ENCODE measurements at regions not wholly inside any gene's neighbourhood (a gene's known extent, or its start where the extent isn't known, plus 50 kb on each side); places are given as distances from the start of the nearest gene placed in this dataset.

DNA sequence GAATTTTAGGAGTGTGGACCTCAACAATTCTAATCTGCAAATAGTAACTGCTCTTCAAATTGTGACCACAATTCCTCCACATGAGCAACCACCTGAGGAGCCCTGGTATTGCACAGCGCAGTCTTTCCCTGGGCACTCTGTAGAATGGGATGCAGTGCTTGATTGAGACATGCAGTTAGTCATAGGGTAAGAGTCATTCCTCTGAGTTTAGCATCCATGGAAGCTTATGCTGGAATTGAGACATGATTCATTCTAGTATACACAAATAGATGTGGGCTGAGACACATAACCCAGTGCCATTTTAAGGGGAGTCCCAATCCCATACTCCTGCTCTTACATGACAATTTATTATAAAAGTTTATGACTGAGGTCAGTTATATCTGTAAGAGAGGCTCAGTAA is 582.3 kb upstream of the CNTNAP2 start:
- intact Hi-C loops (cut with DNase I): no loop called here
- H3K4me1 ChIP-seq: no peaks in the 10 kb centered on the region

DNA sequence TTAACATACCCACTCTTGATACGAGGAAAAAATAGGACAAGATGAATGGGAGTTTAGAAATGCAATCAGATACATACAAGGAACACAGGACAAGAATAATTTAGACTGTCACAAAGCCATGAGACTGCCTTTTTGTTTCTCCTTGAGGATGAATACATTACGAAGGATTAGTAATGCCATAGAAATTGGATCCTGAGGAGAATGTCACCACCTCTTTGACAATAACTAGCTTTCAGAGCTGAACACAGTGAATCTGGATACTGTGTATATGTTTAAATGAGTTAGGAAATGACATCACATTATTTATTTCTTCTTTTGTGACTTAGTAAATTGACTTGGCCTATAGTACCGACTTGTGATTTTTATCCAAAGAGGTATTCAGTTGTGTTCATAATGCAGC is 596.3 kb upstream of the CNTNAP2 start:
- Histone ChIP-seq H3K27me3 (no peaks in the 10 kb centered on the region), H3K4me3 (replicated peaks in 1 of 3) (no peak overlapping the region), H3K27ac (no peak overlapping the region), H3K36me3 (no peaks in the 10 kb centered on the region), H3K4me1 (no peaks in the 10 kb centered on the region), H3K9me3 (no peaks in the 10 kb centered on the region)
- WGBS, 2 donors: 77 to 78% methylated on average over 3 of the region's 3 CpGs
- intact Hi-C loops (cut with DNase I): no loop called here
- TF ChIP-seq, protein P1, sequence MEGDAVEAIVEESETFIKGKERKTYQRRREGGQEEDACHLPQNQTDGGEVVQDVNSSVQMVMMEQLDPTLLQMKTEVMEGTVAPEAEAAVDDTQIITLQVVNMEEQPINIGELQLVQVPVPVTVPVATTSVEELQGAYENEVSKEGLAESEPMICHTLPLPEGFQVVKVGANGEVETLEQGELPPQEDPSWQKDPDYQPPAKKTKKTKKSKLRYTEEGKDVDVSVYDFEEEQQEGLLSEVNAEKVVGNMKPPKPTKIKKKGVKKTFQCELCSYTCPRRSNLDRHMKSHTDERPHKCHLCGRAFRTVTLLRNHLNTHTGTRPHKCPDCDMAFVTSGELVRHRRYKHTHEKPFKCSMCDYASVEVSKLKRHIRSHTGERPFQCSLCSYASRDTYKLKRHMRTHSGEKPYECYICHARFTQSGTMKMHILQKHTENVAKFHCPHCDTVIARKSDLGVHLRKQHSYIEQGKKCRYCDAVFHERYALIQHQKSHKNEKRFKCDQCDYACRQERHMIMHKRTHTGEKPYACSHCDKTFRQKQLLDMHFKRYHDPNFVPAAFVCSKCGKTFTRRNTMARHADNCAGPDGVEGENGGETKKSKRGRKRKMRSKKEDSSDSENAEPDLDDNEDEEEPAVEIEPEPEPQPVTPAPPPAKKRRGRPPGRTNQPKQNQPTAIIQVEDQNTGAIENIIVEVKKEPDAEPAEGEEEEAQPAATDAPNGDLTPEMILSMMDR (IDR thresholded peaks at IDR 0.05): no peak
- DNase-seq: no peak

More for the DNA sequence above, 582.3 kb upstream of the CNTNAP2 start:
- Histone ChIP-seq H3K27ac (no peak overlapping the region), H3K9me3 (no peaks in the 10 kb centered on the region), H3K27me3 (no peaks in the 10 kb centered on the region), H3K36me3 (no peaks in the 10 kb centered on the region), H3K4me3 (replicated peaks in 1 of 3) (no peak overlapping the region)
- DNase-seq: no peak
- 90 to 93% methylated on average over 1 of the region's 1 CpG for WGBS, 2 donors
- no peak for TF ChIP-seq POLR2A (IDR thresholded peaks at IDR 0.05)
- TF ChIP-seq, protein P1 (IDR thresholded peaks at IDR 0.05): no peak

DNA sequence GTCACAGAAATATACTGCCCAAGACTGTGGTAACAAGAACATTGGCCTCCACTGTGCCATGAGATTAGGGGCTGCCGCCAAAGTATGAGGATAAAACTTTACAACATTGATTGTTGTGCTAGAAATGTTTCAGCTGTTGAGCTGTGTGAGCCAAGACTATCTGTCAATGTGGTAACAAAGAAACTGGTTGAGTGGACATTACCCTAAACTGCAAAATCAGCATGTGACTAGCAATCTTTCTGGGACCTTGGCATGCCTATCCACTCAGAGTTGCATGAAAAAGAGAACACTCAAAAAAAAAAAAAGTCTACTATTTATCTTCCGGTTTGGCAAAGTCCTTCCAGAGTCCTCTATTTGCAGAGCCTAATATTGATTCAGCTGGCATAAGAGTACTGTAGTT is 605.6 kb upstream of the CNTNAP2 start:
- Histone ChIP-seq H3K27ac (no peak overlapping the region), H3K4me3 (replicated peaks in 1 of 3) (no peak overlapping the region), H3K27me3 (no peaks in the 10 kb centered on the region), H3K9me3 (no peaks in the 10 kb centered on the region), H3K36me3 (no peaks in the 10 kb centered on the region), H3K4me1 (no peaks in the 10 kb centered on the region)
- DNase-seq: no peak
- intact Hi-C loops (cut with DNase I): no loop called here
- 90 to 91% methylated on average over 2 of the region's 2 CpGs for WGBS, 2 donors
- TF ChIP-seq, protein P1 (IDR thresholded peaks at IDR 0.05): no peak

DNA sequence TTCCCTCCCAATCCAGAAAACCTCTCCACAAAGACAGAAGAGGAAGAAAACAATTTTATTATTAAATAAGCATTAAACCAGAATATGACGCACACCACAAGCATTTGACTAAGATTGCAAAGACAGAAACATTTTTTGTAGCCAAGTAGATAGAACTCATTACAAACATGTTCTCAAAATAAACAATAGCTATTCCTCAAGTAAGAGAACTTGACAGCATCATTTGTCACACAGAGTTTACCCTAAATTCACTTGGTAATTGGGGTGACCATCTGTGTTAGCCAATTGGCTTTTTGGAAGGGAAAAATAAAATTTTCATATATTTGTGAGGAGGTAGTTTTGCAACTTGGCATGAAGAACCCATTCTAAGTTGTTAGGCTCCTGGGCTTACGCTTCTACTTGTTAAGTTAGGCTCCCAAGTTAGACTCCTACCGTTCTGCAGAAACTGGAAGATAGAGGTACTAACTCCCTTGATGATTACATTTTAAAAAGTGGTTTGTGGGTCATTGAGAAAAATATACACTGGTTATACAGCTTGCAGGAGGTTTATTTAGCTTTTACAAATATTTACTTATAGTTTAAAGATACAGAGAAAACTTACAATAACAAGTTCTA is 618.6 kb upstream of the CNTNAP2 start:
- Histone ChIP-seq H3K27ac (no peak overlapping the region), H3K4me1 (no peaks in the 10 kb centered on the region), H3K27me3 (no peaks in the 10 kb centered on the region), H3K4me3 (replicated peaks in 1 of 3) (no peak overlapping the region), H3K36me3 (no peaks in the 10 kb centered on the region), H3K9me3 (no peaks in the 10 kb centered on the region)
- no peak for DNase-seq
- 64 to 72% methylated on average over 3 of the region's 3 CpGs for WGBS, 2 donors
- intact Hi-C loops (cut with DNase I): no loop called here
- no peak for TF ChIP-seq POLR2A (IDR thresholded peaks at IDR 0.05)
- TF ChIP-seq, protein P1 (IDR thresholded peaks at IDR 0.05): no peak

DNA sequence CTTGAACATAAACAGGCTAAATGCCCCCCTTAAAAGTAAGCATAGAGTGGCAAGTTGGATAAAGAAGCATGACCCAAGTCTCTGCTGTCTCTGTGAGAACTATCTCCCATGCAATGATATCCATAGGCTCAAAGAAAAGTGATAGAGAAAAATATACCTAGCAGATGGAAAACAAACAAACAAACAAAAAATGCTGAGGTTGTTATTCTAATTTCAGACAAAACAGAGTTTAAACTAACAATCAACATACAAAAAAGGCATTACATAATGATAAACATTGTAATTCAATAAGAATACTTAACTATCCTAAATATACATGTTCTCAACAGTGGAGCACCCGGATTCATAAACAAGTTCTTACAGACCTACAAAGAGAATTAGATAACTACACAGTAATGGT is 626.2 kb upstream of the CNTNAP2 start:
- H3K27ac ChIP-seq: no peak overlapping the region
- no peak for DNase-seq
- no peak overlapping the region for H3K4me3 ChIP-seq (replicated peaks in 1 of 3)
- no peaks in the 10 kb centered on the region for H3K27me3 ChIP-seq
- no peaks in the 10 kb centered on the region for H3K9me3 ChIP-seq
- intact Hi-C loops (cut with DNase I): no loop called here
- H3K36me3 ChIP-seq: no peaks in the 10 kb centered on the region
- H3K4me1 ChIP-seq: no peaks in the 10 kb centered on the region
- TF ChIP-seq POLR2A (IDR thresholded peaks at IDR 0.05): no peak
- TF ChIP-seq, protein P1 (IDR thresholded peaks at IDR 0.05): no peak
- WGBS, 2 donors: 74 to 78% methylated on average over 1 of the region's 1 CpG

All from thyroid gland (tissue), 4 donors.